ENCODE measurements at regions not wholly inside any gene's neighbourhood (a gene's known extent, or its start where the extent isn't known, plus 50 kb on each side); places are given as distances from the start of the nearest gene placed in this dataset.
"Not testable (repeated sequence)": the region's sequence is repeated elsewhere in the genome, so short reads cannot be mapped to it uniquely, and the experiment has no call there.

GRCh38 chr6:144778773-144779492 is 493.8 kb downstream of the UTRN start:
- no peak for DNase-seq
- peaks cover under 1% of the 10 kb centered on the region for H3K4me1 ChIP-seq
- H3K36me3 ChIP-seq, result peaks cover under 1% of the 10 kb centered on the region; the same call in 1 of the 2 replicates
- H3K4me3 ChIP-seq (ENCODE audit: low read depth, low read length), result no peak overlapping the region
- no peaks in the 10 kb centered on the region for H3K27me3 ChIP-seq
- H3K9me3 ChIP-seq, result no peaks in the 10 kb centered on the region
- peak; percentile 44 for TF ChIP-seq CTCF (IDR thresholded peaks at IDR 0.05; ENCODE audit: low read depth, low read length)

- peaks cover 8% of the 10 kb centered on the region for H3K4me1 ChIP-seq
- no peaks in the 10 kb centered on the region for H3K27me3 ChIP-seq
- H3K4me3 ChIP-seq (ENCODE audit: low read depth, low read length), result no peak overlapping the region
- H3K36me3 ChIP-seq, result peaks cover 2% of the 10 kb centered on the region; the same call in 1 of the 2 replicates
- no peak for DNase-seq
- H3K9me3 ChIP-seq, result no peaks in the 10 kb centered on the region
- TF ChIP-seq CTCF (IDR thresholded peaks at IDR 0.05; ENCODE audit: low read depth, low read length), result no peak
These were observed 496.7 kb downstream of the UTRN start for GRCh38 chr6:144781836-144782235.

- Histone ChIP-seq H3K4me3 (ENCODE audit: low read depth, low read length) (no peak overlapping the region), H3K9me3 (no peaks in the 10 kb centered on the region), H3K36me3 (peaks cover 2% of the 10 kb centered on the region; the same call in 1 of the 2 replicates), H3K4me1 (peaks cover 8% of the 10 kb centered on the region), H3K27me3 (no peaks in the 10 kb centered on the region)
- no peak for DNase-seq
- TF ChIP-seq CTCF (IDR thresholded peaks at IDR 0.05; ENCODE audit: low read depth, low read length), result no peak
These were observed 497.5 kb downstream of the UTRN start for GRCh38 chr6:144782634-144783033.

GRCh38 chr6:144785056-144785455 is 499.9 kb downstream of the UTRN start:
- peaks cover 8% of the 10 kb centered on the region for H3K4me1 ChIP-seq
- H3K36me3 ChIP-seq, result peaks cover 2% of the 10 kb centered on the region; the same call in 1 of the 2 replicates
- H3K9me3 ChIP-seq, result no peaks in the 10 kb centered on the region
- no peak overlapping the region for H3K4me3 ChIP-seq (ENCODE audit: low read depth, low read length)
- TF ChIP-seq CTCF (IDR thresholded peaks at IDR 0.05; ENCODE audit: low read depth, low read length), result no peak
- no peak for DNase-seq
- no peaks in the 10 kb centered on the region for H3K27me3 ChIP-seq

GRCh38 chr6:144786825-144787224 is 501.7 kb downstream of the UTRN start:
- Histone ChIP-seq H3K27me3 (no peaks in the 10 kb centered on the region), H3K36me3 (peaks cover 2% of the 10 kb centered on the region; the same call in 1 of the 2 replicates), H3K9me3 (no peaks in the 10 kb centered on the region), H3K4me1 (peaks cover 8% of the 10 kb centered on the region), H3K4me3 (ENCODE audit: low read depth, low read length) (no peak overlapping the region)
- DNase-seq, result no peak
- TF ChIP-seq CTCF (IDR thresholded peaks at IDR 0.05; ENCODE audit: low read depth, low read length), result no peak

GRCh38 chr6:144793744-144794143 is 508.6 kb downstream of the UTRN start:
- no peak for DNase-seq
- H3K4me3 ChIP-seq (ENCODE audit: low read depth, low read length), result no peak overlapping the region
- no peaks in the 10 kb centered on the region for H3K4me1 ChIP-seq
- no peaks in the 10 kb centered on the region; the same call in none of the 2 replicates for H3K36me3 ChIP-seq
- TF ChIP-seq CTCF (IDR thresholded peaks at IDR 0.05; ENCODE audit: low read depth, low read length), result no peak
- H3K27me3 ChIP-seq, result no peaks in the 10 kb centered on the region
- no peaks in the 10 kb centered on the region for H3K9me3 ChIP-seq

GRCh38 chr6:144795022-144795421 is 509.9 kb downstream of the UTRN start:
- not testable (repeated sequence) for H3K27me3 ChIP-seq; DNase-seq; H3K4me3 ChIP-seq (ENCODE audit: low read depth, low read length); H3K36me3 ChIP-seq; H3K9me3 ChIP-seq; H3K4me1 ChIP-seq
